PC-3 (cell line): ENCODE measurements at regions not wholly inside any gene's neighbourhood (a gene's known extent, or its start where the extent isn't known, plus 50 kb on each side); places are given as distances from the start of the nearest gene placed in this dataset.

Experiments
- ATAC-seq: fragments of 200-7000 bp; cut with Tn5 transposase; 2 replicates; pipeline ENCODE4 v1.9.1; 2020; ENCODE audit warnings: mild to moderate bottlenecking, moderate library complexity
- BruUV-seq: library from RNA; stranded (reverse); fragments of 400-500 nt; replicated peaks from 2 replicates; lab custom pipeline; 2021; lab: Mats Ljungman, UMichigan
- CTCF ChIA-PET: fragments of 300-600 bp; sonication (Branson Sonifier 250); formaldehyde crosslinking; loops from one replicate; lab custom pipeline; 2022; ENCODE audit warnings: antibody characterized with exemption; lab: Charles Lee
- POLR2A ChIA-PET: fragments of 300-600 bp; sonication (Branson Sonifier 250); formaldehyde crosslinking; loops from one replicate; lab custom pipeline; 2022; ENCODE audit warnings: antibody characterized with exemption; ENCODE audit not compliant: unreplicated experiment; lab: Charles Lee
- DNase-seq: peaks from one replicate; pipeline ENCODE4 v3.0.0-alpha.2; 2015
- H2AFZ ChIP-seq: fragments of 300-600 bp; sonication (generic); 2 replicates; pipeline ENCODE4 v1.6.0; 2016; ENCODE audit warnings: antibody characterized with exemption, low read length
- H3F3A ChIP-seq: fragments of 300-600 bp; sonication (generic); one replicate; pipeline ENCODE4 v1.6.0; 2017; ENCODE audit warnings: antibody characterized with exemption, low read length, control low read depth, mild to moderate bottlenecking; ENCODE audit not compliant: unreplicated experiment
- H3K27ac ChIP-seq: fragments of 300-600 bp; sonication (generic); 2 replicates; pipeline ENCODE4 v1.5.1; 2016; ENCODE audit warnings: mild to moderate bottlenecking, low read length
- H3K27me3 ChIP-seq: fragments of 300-600 bp; sonication (generic); 2 replicates; pipeline ENCODE4 v1.6.1; 2016; ENCODE audit warnings: low read length, mixed read lengths
- H3K36me3 ChIP-seq: fragments of 300-600 bp; sonication (generic); 2 replicates; pipeline ENCODE4 v1.6.1; 2016; ENCODE audit warnings: low read depth, mixed run types, low read length, mixed read lengths
- H3K4me1 ChIP-seq: fragments of 300-600 bp; sonication (generic); 2 replicates; pipeline ENCODE4 v1.5.1; 2016; ENCODE audit warnings: low read length; ENCODE audit not compliant: insufficient read depth
- H3K4me2 ChIP-seq: fragments of 300-600 bp; sonication (generic); 2 replicates; pipeline ENCODE4 v1.6.0; 2016; ENCODE audit warnings: low read length
- H3K4me3 ChIP-seq: fragments of 300-600 bp; sonication (generic); 2 replicates; pipeline ENCODE4 v1.5.1; 2016; ENCODE audit warnings: mild to moderate bottlenecking, low read length, mixed read lengths
- H3K79me2 ChIP-seq: fragments of 300-600 bp; sonication (generic); 2 replicates; pipeline ENCODE4 v1.6.1; 2017; ENCODE audit warnings: low read length, mixed read lengths
- H3K9ac ChIP-seq: fragments of 300-600 bp; sonication (generic); 2 replicates; pipeline ENCODE4 v1.6.0; 2016; ENCODE audit warnings: mild to moderate bottlenecking, low read length
- H3K9me2 ChIP-seq: fragments of 300-600 bp; sonication (generic); replicated peaks from 2 replicates; pipeline ENCODE4 v1.6.1; 2016; ENCODE audit warnings: mixed run types, low read length, mixed read lengths
- H3K9me3 ChIP-seq: fragments of 300-600 bp; sonication (generic); 2 replicates; pipeline ENCODE4 v1.6.1; 2016; ENCODE audit warnings: low read length, mixed read lengths
- H4K20me1 ChIP-seq: fragments of 300-600 bp; sonication (generic); 2 replicates; pipeline ENCODE4 v1.6.1; 2016; ENCODE audit warnings: low read length, mixed read lengths
- CTCF ChIP-seq: fragments of 300-600 bp; sonication (generic); conservative IDR thresholded peaks from 2 replicates; pipeline ENCODE4 v1.5.1; 2017; ENCODE audit warnings: antibody characterized with exemption, low read depth, mild to moderate bottlenecking, low read length
- EZH2 ChIP-seq: fragments of 300-600 bp; sonication (generic); IDR thresholded peaks from one replicate; pipeline ENCODE4 v1.6.1; 2017; ENCODE audit warnings: antibody characterized with exemption, mild to moderate bottlenecking, low read length; ENCODE audit not compliant: unreplicated experiment
- EZH2phosphoT487 ChIP-seq: fragments of 300-600 bp; sonication (generic); IDR thresholded peaks from 2 replicates; pipeline ENCODE4 v1.6.1; 2018; ENCODE audit warnings: mild to moderate bottlenecking, antibody characterized with exemption, low read length, borderline replicate concordance
- intact Hi-C: fragments of 100-400 bp; cut with micrococcal nuclease; formaldehyde crosslinking; loops from 2 replicates; pipeline ENCODE4 v1.9.0; 2023

GRCh38 chr3:127136024-127136600 lies 56.8 kb upstream of the PRR23E start:
- H3K27ac ChIP-seq: no peak overlapping the region
- H3K9ac ChIP-seq: no peak overlapping the region
- H3K4me2 ChIP-seq: peak overlapping the region; percentile 61; the same call in 1 of the 2 replicates
- H3F3A ChIP-seq: no peaks in the 10 kb centered on the region
- H2AFZ ChIP-seq: no peak overlapping the region
- TF ChIP-seq EZH2phosphoT487: no peak
- TF ChIP-seq CTCF: no peak
- no peak for TF ChIP-seq EZH2
- H3K4me3 ChIP-seq: no peak overlapping the region
- H3K27me3 ChIP-seq: peaks cover 30% of the 10 kb centered on the region
- intact Hi-C loops: no loop called here
- no peaks in the 10 kb centered on the region for H3K36me3 ChIP-seq
- ATAC-seq (no peak), DNase-seq (no peak)
- H3K9me2 ChIP-seq: no peaks in the 10 kb centered on the region
- ChIA-PET CTCF (no interaction called here), POLR2A (no interaction called here)
- no TSS peak for BruUV-seq
- no peaks in the 10 kb centered on the region for H3K4me1 ChIP-seq
- no peaks in the 10 kb centered on the region for H4K20me1 ChIP-seq
- H3K9me3 ChIP-seq: no peaks in the 10 kb centered on the region
- H3K79me2 ChIP-seq: no peaks in the 10 kb centered on the region

- no peak overlapping the region for H2AFZ ChIP-seq
- H4K20me1 ChIP-seq: no peaks in the 10 kb centered on the region
- TF ChIP-seq EZH2phosphoT487 (no peak), EZH2 (no peak), CTCF (no peak)
- no peak for ATAC-seq
- no peak overlapping the region for H3K4me3 ChIP-seq
- intact Hi-C loops: no loop called here
- H3K9me3 ChIP-seq: no peaks in the 10 kb centered on the region
- no peak overlapping the region for H3K27ac ChIP-seq
- no peaks in the 10 kb centered on the region for H3K36me3 ChIP-seq
- no peak overlapping the region for H3K9ac ChIP-seq
- no peaks in the 10 kb centered on the region for H3K79me2 ChIP-seq
- no peak for DNase-seq
- H3F3A ChIP-seq: no peaks in the 10 kb centered on the region
- H3K4me2 ChIP-seq: no peak overlapping the region
- CTCF ChIA-PET: no interaction called here
- H3K9me2 ChIP-seq: no peaks in the 10 kb centered on the region
- peaks cover 27% of the 10 kb centered on the region for H3K27me3 ChIP-seq
- POLR2A ChIA-PET: no interaction called here
- no peaks in the 10 kb centered on the region for H3K4me1 ChIP-seq
- no TSS peak for BruUV-seq
These were observed 56.2 kb upstream of the PRR23E start for GRCh38 chr3:127136706-127137105.

- ATAC-seq: no peak
- H4K20me1 ChIP-seq: no peaks in the 10 kb centered on the region
- ChIA-PET CTCF (no interaction called here), POLR2A (no interaction called here)
- no peaks in the 10 kb centered on the region for H3K9me3 ChIP-seq
- no peaks in the 10 kb centered on the region for H3K9me2 ChIP-seq
- no peak overlapping the region for H2AFZ ChIP-seq
- H3K27me3 ChIP-seq: peaks cover 27% of the 10 kb centered on the region
- H3F3A ChIP-seq: no peaks in the 10 kb centered on the region
- no TSS peak for BruUV-seq
- no peaks in the 10 kb centered on the region for H3K79me2 ChIP-seq
- H3K36me3 ChIP-seq: no peaks in the 10 kb centered on the region
- no peaks in the 10 kb centered on the region for H3K4me1 ChIP-seq
- H3K4me2 ChIP-seq: no peak overlapping the region
- no peak overlapping the region for H3K4me3 ChIP-seq
- intact Hi-C loops: no loop called here
- no peak overlapping the region for H3K27ac ChIP-seq
- no peak for DNase-seq
- H3K9ac ChIP-seq: no peak overlapping the region
- no peak for TF ChIP-seq EZH2
- no peak for TF ChIP-seq EZH2phosphoT487
- no peak for TF ChIP-seq CTCF
These were observed 55.8 kb upstream of the PRR23E start for GRCh38 chr3:127137113-127137512.
